Naive B cell (primary cell): ENCODE measurements at regions not wholly inside any gene's neighbourhood (a gene's known extent, or its start where the extent isn't known, plus 50 kb on each side); places are given as distances from the start of the nearest gene placed in this dataset.
A peak's percentile ranks its signal among the peaks of the same experiment; 100 is the strongest.

Source experiments
- ATAC-seq, 2 donors: fragments of 150-1000 bp; cut with Tn5 transposase; 2 replicates each; pipeline ENCODE4 v1.10.0; 2021; ENCODE audit warnings: low read depth in 2 of 2, mild to moderate bottlenecking in 2 of 2, moderate library complexity in 2 of 2
- DNase-seq: peaks from one replicate; pipeline ENCODE4 v3.0.0; 2022
- H3K27ac Mint-ChIP-seq, 6 donors: one replicate each; pipeline ENCODE4 v1.8.0; 2020 to 2022; ENCODE audit warnings: mild to moderate bottlenecking in 6 of 6, mixed read lengths in 6 of 6, moderate library complexity in 5 of 6, inconsistent platforms in 2 of 6
- H3K27me3 Mint-ChIP-seq, 3 donors: one replicate each; pipeline ENCODE4 v1.8.0; 2021 to 2022; ENCODE audit warnings: mixed read lengths in 3 of 3, mild to moderate bottlenecking in 1 of 3
- H3K36me3 Mint-ChIP-seq, 2 donors: one replicate each; pipeline ENCODE4 v1.8.0; 2020 to 2022; ENCODE audit warnings: mixed read lengths in 2 of 2, inconsistent platforms in 1 of 2, mild to moderate bottlenecking in 1 of 2
- H3K4me1 Mint-ChIP-seq, 3 donors: one replicate each; pipeline ENCODE4 v1.8.0; 2020 to 2022; ENCODE audit warnings: mixed read lengths in 3 of 3, inconsistent platforms in 1 of 3, mild to moderate bottlenecking in 1 of 3, moderate library complexity in 1 of 3
- H3K4me3 Mint-ChIP-seq, 8 donors: one replicate each; pipeline ENCODE4 v1.8.0; 2020 to 2022; ENCODE audit warnings: mild to moderate bottlenecking in 8 of 8, mixed read lengths in 8 of 8, moderate library complexity in 8 of 8, inconsistent platforms in 2 of 8
- H3K9me3 Mint-ChIP-seq, 7 donors: one replicate each; pipeline ENCODE4 v1.8.0; 2020 to 2022; ENCODE audit warnings: mixed read lengths in 7 of 7, mild to moderate bottlenecking in 5 of 7, inconsistent platforms in 2 of 7, moderate library complexity in 1 of 7

DNA sequence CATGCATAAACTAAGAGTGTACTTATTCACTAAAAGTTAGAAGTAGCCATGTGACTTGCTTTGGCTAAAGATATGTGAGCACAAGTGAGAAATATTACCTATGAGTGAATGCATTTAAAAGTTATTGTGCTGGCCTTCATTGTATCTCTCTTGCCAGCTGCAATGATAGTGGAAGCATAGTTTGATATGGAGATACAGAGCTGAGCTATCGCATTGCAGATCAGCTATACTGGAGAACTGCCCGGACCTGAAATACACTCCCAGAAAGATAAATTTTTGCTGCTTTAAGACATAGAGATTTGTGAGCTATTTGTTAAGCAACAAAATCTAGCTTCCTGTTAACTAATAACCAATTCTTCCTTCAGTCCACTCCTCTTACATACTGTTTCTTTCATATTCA, 571.1 kb downstream of the CPS1 start:
- Mint-ChIP-seq H3K4me1 (no peaks in the 10 kb centered on the region), H3K9me3 (peaks cover 0 to 1% (median 0%) of the 10 kb centered on the region in 7 donors), H3K4me3 (no peak overlapping the region), H3K27ac (no peak overlapping the region), H3K36me3 (no peaks in the 10 kb centered on the region), H3K27me3 (no peaks in the 10 kb centered on the region)
- DNase-seq, result no peak
- ATAC-seq, result no peak

DNA sequence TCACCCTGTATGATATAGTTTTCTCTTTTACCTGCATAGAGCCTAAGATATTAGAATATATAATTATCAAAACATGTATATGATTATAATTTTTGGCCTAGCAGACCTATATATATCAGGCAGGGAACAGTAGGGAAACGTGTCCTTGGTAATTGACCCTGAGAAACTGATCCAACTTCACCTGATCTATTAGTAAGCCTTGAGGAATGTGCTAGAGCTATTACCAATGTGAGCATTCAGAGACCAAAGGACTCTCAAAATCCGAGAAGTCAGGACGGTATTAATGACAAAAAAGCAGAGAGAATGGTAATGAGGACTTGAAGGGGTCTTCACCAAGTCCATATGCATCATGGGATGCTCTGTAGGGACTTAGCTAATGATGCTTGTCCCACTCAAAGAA, 571.9 kb downstream of the CPS1 start:
- no peak overlapping the region for H3K27ac Mint-ChIP-seq
- no peaks in the 10 kb centered on the region for H3K27me3 Mint-ChIP-seq
- no peaks in the 10 kb centered on the region for H3K4me1 Mint-ChIP-seq
- H3K4me3 Mint-ChIP-seq, result no peak overlapping the region
- H3K9me3 Mint-ChIP-seq, result no peaks in the 10 kb centered on the region
- no peaks in the 10 kb centered on the region for H3K36me3 Mint-ChIP-seq
- no peak for ATAC-seq
- DNase-seq, result no peak

DNA sequence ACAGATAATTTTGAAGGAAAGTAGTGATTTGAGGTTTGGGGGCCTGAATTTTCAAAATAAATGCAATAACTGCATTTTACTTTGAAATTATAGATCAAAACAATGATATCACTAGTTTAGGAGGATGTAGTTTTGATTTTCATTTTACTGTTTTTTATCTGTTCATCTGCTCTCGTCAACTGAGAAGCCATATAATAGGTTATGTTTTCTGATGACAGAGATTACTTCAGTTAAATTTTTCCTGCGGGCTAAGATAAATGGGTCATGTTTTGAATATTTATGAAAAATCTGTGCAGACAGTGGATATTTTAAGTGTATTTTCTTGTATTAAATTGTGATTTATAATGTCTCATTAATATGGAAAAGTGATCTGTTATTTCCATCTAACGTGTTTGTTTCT, 573.4 kb downstream of the CPS1 start:
- H3K4me3 Mint-ChIP-seq, result no peak overlapping the region
- no peaks in the 10 kb centered on the region for H3K27me3 Mint-ChIP-seq
- H3K36me3 Mint-ChIP-seq, result no peaks in the 10 kb centered on the region
- no peaks in the 10 kb centered on the region for H3K9me3 Mint-ChIP-seq
- H3K27ac Mint-ChIP-seq, result no peak overlapping the region
- H3K4me1 Mint-ChIP-seq, result no peaks in the 10 kb centered on the region
- DNase-seq (no peak), ATAC-seq (no peak)

DNA sequence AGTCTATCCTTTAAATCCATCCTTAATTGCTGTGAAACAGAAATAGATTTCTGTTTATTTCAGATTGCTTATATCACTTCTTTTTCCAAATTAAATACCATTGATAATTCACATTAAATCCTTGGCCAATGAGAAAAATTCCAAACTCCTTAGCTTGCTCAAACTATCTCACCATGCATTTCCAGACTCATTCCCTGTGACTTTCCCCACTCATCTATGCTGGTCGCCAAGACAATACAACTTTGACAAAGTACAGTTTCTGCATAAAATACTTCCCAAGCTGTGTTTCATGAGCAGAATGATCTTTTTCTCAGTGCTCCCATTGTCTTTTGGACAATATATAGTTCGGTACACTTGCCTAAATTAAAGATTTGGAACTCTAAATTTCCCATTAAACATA, 575.6 kb downstream of the CPS1 start:
- ATAC-seq, result no peak
- no peak overlapping the region for H3K27ac Mint-ChIP-seq
- no peaks in the 10 kb centered on the region for H3K4me1 Mint-ChIP-seq
- peaks cover 0 to 3% (median 0%) of the 10 kb centered on the region in 7 donors for H3K9me3 Mint-ChIP-seq
- H3K36me3 Mint-ChIP-seq, result no peaks in the 10 kb centered on the region
- H3K4me3 Mint-ChIP-seq, result no peak overlapping the region
- no peaks in the 10 kb centered on the region for H3K27me3 Mint-ChIP-seq
- no peak for DNase-seq

DNA sequence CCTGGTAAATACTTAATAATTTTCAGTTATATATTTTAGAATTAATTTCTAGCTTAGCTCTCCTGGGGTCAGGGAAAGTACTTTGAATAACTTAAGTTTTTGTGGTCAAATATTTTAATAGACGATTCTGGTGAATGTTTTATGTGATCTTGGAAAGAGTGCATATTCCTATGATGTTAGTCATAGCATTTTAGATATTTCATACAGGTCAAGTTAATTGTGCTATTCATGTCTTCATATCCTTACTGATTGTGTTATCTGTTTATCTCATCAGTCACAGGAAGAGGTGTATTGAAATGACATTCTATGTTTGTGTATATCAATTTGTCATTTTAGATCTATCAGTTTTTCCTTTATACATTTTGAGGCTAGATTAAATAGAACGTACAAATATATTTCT, 576.2 kb downstream of the CPS1 start:
- Mint-ChIP-seq H3K36me3 (no peaks in the 10 kb centered on the region), H3K27ac (no peak overlapping the region), H3K4me1 (no peaks in the 10 kb centered on the region), H3K27me3 (no peaks in the 10 kb centered on the region), H3K9me3 (peaks cover 0 to 3% (median 0%) of the 10 kb centered on the region in 7 donors), H3K4me3 (no peak overlapping the region)
- ATAC-seq (no peak), DNase-seq (no peak)

DNA sequence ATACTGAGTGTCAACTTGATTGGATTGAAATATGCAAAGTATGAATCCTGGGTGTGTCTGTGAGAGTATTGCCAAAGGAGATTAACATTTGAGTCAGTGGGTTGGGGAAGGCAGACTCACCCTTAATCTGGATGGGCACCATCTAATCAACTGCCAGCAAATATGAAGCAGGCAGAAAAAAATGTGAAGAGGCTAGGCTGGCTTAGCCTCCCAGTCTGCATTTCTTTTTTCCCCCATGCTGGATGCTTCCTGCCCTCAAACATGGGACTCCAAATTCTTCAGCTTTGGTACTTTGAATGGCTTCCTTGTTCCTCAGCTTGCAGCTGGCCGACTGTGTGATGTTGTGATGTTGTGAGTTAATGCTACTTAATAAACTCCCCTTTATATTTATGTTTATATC, 577.4 kb downstream of the CPS1 start:
- H3K27me3 Mint-ChIP-seq, result no peaks in the 10 kb centered on the region
- H3K36me3 Mint-ChIP-seq, result no peaks in the 10 kb centered on the region
- H3K4me1 Mint-ChIP-seq, result no peaks in the 10 kb centered on the region
- H3K27ac Mint-ChIP-seq, result no peak overlapping the region
- peaks cover 0 to 3% (median 0%) of the 10 kb centered on the region in 7 donors for H3K9me3 Mint-ChIP-seq
- no peak for ATAC-seq
- no peak overlapping the region for H3K4me3 Mint-ChIP-seq
- DNase-seq, result no peak

DNA sequence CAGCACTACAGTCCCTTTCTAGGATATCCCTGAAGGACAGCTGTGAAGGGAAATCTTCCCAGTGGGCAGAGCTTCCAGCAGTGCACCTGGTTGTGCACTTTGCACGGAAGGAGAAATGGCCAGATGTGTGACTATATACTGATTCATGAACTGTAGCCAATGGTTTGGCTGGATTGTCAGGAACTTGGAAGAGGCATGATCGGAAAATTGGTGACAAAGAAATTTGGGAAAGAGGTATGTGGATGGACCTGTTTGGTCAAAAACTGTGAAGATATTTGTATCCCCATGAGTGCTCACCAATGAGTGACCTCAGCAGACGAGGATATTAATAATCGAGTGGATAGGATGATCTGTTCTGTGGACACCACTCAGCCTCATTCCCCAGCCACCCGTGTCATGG, 582.2 kb downstream of the CPS1 start:
- Mint-ChIP-seq H3K9me3 (peaks cover 0 to 6% (median 0%) of the 10 kb centered on the region in 7 donors), H3K4me3 (no peak overlapping the region), H3K4me1 (no peaks in the 10 kb centered on the region), H3K36me3 (no peaks in the 10 kb centered on the region), H3K27ac (no peak overlapping the region), H3K27me3 (no peaks in the 10 kb centered on the region)
- no peak for DNase-seq
- ATAC-seq, result no peak

DNA sequence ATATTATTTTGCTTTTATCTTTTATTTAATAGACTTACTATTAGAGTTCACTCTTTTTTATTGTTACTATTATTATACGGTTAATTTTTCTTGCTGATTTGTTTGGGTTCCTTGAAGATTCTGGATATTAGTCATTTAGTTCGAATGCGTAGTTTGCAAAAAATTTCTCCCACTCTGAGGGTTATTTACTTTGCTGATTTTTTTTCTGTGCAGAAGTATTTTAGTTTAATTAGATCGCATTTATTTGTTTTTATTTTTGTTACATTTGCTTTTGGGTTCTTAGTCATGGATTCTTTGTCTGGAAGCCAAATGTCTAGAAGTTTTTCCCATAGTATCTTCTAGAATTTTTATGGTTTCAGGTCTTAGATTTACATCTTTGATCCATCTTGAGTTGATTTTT, 585.2 kb downstream of the CPS1 start:
- no peak for ATAC-seq
- H3K4me1 Mint-ChIP-seq, result no peaks in the 10 kb centered on the region

DNA sequence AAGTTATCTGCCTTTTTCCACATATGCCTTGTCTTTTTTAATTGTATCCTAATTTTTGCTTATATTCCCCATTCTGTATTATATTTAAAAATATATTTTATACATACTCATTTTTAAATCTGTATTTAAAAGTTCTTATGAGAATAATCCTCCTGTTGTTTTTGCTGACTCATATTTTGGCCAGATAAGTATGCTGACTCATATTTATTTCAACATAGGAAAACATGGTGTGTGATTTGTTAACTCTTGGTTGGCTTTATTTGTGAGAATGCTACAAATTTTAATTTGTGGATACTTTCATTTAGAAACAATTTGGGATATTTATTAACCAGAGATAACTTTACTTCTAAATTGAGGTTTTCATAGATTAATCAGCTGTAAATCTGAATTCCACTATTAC, 587.7 kb downstream of the CPS1 start:
- DNase-seq (no peak), ATAC-seq (no peak)
- Mint-ChIP-seq H3K4me3 (no peak overlapping the region), H3K9me3 (peaks cover 2 to 12% (median 6%) of the 10 kb centered on the region in 7 donors), H3K36me3 (no peaks in the 10 kb centered on the region), H3K27ac (no peak overlapping the region), H3K4me1 (no peaks in the 10 kb centered on the region), H3K27me3 (no peaks in the 10 kb centered on the region)

More for the DNA sequence above, 585.2 kb downstream of the CPS1 start:
- peaks cover 2 to 12% (median 6%) of the 10 kb centered on the region in 7 donors for H3K9me3 Mint-ChIP-seq
- no peak for DNase-seq
- no peak overlapping the region for H3K4me3 Mint-ChIP-seq
- no peaks in the 10 kb centered on the region for H3K36me3 Mint-ChIP-seq
- H3K27me3 Mint-ChIP-seq, result no peaks in the 10 kb centered on the region
- H3K27ac Mint-ChIP-seq, result no peak overlapping the region

DNA sequence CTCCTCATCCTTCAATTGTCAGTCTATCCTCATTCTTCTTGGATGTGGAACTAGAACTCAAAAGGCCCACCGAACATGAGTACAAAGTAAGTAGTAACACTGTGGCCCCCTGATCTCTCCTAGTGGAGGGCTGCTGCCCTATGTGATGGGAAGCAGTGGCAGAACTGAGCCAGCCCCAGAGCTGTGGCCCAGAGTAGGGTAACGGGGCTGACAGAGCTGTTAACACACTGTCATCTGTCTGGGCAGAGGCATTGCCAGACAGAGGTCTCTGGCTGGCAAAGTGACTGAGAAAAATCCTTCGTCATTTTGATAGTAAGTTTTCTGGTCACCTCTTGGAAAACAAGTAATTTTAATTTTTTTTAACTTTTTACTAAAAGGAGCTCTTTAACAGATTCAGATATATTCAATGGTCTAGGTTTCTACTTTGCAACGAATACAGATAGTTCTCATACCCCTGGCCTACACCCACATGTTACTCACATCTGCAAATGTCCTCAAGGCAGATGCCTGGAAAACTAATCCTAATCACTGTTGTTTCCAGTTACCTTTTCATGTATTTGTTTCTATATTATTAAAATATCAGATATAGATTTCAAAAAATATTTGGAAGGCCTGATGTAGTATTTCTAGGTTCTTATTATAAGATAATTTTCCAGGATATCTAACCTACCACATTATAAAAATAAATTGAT, 588.7 kb downstream of the CPS1 start:
- ATAC-seq, result no peak
- Mint-ChIP-seq H3K36me3 (no peaks in the 10 kb centered on the region), H3K27me3 (no peaks in the 10 kb centered on the region), H3K9me3 (peaks cover 2 to 12% (median 6%) of the 10 kb centered on the region in 7 donors), H3K27ac (no peak overlapping the region), H3K4me3 (no peak overlapping the region), H3K4me1 (no peaks in the 10 kb centered on the region)
- no peak for DNase-seq

DNA sequence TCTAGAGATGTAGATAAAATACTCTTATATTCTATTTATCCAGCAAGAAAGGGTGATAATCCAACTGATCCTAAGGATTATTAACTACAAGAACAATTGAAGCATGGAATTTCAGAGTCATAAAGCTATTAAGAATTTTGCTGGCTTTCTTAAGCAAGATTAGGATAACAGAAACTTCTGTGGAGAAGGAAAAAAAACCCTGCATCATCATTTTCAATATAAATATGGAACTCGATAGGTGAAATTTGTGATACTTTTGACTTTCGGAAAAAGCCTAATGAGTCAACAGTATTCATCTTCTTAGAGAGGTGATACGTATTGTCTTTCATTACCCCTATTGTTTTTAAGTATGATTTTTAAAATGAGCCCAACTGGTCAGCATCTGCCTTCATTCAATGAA, 593.3 kb downstream of the CPS1 start:
- Mint-ChIP-seq H3K36me3 (no peaks in the 10 kb centered on the region), H3K27me3 (no peaks in the 10 kb centered on the region), H3K4me1 (no peaks in the 10 kb centered on the region), H3K27ac (no peak overlapping the region), H3K9me3 (peaks cover 0 to 5% (median 3%) of the 10 kb centered on the region in 7 donors), H3K4me3 (no peak overlapping the region)
- DNase-seq, result no peak
- ATAC-seq, result no peak

DNA sequence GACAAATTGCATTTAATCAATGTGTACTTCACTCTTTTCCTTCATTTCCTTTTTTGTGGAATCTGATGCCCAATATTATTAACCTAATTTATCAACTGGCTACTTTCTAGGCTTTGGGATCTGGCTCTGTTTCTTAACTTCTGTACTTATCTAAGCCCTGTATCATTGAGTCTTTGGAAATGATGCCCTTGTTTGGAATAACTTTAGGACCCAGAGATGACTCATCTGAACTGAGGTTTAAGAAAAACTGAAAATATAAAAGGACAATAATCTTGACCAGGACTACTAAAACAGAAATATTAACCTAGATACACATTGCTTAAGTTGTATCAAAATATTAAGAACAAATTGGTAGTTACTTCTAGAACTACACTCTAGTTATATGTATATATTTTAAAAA, 600.8 kb downstream of the CPS1 start:
- Mint-ChIP-seq H3K9me3 (no peaks in the 10 kb centered on the region), H3K27ac (no peak overlapping the region), H3K4me3 (no peak overlapping the region), H3K4me1 (no peaks in the 10 kb centered on the region), H3K36me3 (no peaks in the 10 kb centered on the region), H3K27me3 (no peaks in the 10 kb centered on the region)
- ATAC-seq (no peak), DNase-seq (no peak)

DNA sequence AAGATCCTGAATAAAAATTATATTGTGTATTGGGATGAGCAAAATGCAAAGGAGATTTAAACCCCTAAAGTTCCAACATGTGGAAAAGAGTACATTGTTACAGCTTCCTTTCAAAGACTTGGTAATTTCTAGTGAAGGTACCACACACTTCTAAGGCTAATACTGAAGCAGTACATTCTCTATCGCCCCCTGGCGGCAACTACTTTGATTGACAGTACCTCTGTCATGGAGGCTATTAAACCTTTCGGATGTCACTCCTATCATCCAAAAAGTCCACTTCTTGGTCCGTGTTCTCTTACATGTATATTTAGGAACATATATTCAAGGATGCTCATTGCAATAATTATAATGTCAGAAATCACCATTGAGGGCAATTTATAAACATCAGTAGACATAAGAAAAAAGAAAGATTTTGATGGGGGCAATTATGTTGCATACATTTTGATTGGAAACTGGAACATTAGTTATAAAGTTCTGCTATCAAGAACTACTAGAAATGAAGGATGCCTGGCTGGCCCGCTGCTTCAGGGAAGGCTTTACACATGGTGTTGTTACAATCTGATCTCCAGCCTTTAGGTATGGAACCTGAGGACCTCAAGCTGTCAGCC, 601.6 kb downstream of the CPS1 start:
- DNase-seq, result peak; percentile 46
- Mint-ChIP-seq H3K27me3 (no peaks in the 10 kb centered on the region), H3K27ac (no peak overlapping the region), H3K9me3 (no peaks in the 10 kb centered on the region), H3K4me3 (no peak overlapping the region), H3K4me1 (no peaks in the 10 kb centered on the region), H3K36me3 (no peaks in the 10 kb centered on the region)
- peak; percentile 67 to 74 for ATAC-seq

DNA sequence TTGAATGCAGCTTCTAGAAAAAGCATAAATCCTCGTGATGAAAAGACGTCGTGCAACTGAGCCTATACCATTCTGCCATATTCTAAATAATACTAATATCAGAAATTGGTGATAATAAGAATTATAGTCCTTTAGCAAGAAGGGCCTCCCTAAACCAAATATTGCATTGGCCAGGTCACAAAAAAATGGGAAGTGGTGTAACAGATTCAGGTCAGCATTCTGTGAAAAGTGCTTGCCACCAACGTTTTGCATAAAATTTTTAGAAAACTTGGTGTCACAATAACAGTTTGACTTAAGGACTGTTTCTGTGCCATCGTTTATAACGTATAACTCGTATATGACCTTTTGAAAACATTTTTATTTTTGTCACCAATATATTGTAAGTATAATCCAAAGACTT, 603.6 kb downstream of the CPS1 start:
- Mint-ChIP-seq H3K36me3 (no peaks in the 10 kb centered on the region), H3K4me1 (no peaks in the 10 kb centered on the region), H3K4me3 (no peak overlapping the region), H3K27me3 (peaks cover 0 to 3% (median 0%) of the 10 kb centered on the region in 3 donors), H3K9me3 (no peaks in the 10 kb centered on the region), H3K27ac (no peak overlapping the region)
- ATAC-seq, result no peak
- DNase-seq, result no peak
